ENCODE measurements at regions not wholly inside any gene's neighbourhood (a gene's known extent, or its start where the extent isn't known, plus 50 kb on each side); places are given as distances from the start of the nearest gene placed in this dataset.
"Not testable (repeated sequence)": the region's sequence is repeated elsewhere in the genome, so short reads cannot be mapped to it uniquely, and the experiment has no call there.

DNA sequence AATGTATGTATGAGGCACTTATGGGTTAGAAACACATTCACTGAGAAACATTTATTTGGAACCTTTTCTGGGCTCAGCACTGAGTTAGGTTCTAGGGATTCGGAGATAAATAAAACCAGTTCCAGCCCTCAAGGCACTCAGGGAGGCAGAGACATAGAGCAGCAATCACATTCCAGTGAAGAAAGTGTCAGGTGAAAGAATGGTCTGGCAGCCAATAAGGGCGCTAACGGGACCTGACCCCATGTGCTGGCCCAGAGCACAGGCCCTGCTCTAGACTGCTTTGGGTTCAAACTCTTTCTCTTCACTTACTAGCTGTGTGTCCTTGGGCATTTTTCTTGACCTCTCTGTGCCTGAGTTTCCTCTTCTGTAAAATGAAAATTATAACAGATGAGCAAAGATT, 146.0 kb upstream of the SYT13 start:
- no peak for DNase-seq

DNA sequence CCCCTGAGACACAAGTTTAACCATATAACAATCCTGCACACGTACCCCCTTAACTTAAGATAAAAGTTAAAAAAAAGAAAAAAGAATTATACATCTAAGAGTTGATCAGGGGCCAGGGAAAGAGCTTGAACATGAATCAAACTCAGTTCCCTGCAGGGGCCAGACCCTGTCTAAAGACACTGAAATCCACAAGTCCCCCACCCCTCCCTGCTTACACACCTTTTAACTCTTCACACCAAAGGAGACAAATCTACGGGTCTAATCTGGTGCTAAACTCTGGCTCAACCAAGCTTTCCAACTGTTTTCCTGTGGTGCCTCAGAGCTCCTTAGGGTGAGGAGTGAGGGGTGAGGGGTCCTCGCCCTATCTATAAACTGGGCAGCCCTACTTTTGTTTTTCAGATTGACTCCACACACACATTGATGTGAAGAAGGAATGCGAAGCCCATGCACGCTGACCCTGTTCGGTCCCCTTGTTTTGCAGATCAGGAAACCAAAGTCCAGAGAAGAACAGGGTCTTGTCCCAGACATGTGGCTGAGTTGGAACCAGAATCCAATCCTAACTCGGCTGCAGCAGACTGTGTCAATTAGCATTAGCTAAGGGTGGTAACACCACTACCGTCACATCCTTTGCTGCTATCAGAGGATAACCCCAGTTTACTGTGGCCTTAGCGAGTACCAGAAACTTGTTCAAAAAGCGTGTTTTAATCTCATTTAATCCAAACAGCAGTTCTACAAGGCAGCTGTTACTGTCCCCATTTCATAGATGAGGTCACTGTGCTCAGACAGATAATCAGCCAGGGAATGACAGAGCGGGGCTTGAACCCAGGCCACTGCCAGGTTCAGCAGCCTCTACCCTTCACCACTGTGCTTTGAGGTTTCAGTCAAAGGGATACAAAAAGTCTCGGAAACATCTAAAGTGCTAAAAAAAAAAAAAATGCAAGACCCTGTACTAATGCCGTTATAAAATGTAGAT, 145.2 kb upstream of the SYT13 start:
- DNase-seq, result no peak

DNA sequence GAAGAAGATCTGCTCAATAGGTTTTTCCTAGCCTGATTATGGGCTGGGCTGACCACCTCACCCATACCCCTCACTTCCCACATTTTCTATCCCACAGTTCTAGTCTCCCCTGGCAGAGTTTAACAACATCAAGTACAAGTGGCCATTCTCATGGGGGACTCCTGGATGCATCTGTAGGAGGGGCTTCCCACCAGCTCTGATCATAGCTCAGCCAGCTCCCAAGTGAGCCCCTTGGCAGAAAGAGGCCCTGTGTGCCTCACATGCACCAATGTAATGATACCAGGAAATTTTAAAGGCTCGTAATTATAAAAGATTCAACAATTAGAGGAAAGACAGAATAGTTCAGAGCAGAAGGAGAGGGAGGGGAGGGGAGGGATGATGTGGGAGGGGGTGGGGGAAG, 144.2 kb upstream of the SYT13 start:
- DNase-seq, result no peak

- DNase-seq, result no peak
These were observed 143.6 kb upstream of the SYT13 start for GRCh38 chr11:45429719-45430118.

GRCh38 chr11:45428541-45429230, 142.5 kb upstream of the SYT13 start:
- no peak for DNase-seq

DNA sequence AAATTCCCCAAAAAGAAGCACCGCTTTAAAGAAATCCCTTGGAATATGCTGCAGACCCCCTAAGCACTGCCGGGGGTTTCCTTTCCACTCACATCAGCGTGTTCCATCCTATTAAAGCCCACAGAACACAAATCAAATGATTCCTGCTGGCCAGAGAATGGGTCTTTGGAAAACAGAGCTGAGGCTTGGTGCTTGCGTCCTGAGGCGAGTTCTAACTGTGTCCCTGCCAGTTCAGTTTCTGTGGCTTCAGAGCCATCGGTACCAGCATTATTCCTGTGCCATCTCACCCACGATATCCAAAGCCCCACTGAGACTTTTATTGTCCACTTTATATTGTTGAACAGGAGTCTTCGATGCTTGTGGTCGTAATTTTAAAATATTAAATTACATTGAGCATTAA, 142.0 kb upstream of the SYT13 start:
- no peak for DNase-seq

DNA sequence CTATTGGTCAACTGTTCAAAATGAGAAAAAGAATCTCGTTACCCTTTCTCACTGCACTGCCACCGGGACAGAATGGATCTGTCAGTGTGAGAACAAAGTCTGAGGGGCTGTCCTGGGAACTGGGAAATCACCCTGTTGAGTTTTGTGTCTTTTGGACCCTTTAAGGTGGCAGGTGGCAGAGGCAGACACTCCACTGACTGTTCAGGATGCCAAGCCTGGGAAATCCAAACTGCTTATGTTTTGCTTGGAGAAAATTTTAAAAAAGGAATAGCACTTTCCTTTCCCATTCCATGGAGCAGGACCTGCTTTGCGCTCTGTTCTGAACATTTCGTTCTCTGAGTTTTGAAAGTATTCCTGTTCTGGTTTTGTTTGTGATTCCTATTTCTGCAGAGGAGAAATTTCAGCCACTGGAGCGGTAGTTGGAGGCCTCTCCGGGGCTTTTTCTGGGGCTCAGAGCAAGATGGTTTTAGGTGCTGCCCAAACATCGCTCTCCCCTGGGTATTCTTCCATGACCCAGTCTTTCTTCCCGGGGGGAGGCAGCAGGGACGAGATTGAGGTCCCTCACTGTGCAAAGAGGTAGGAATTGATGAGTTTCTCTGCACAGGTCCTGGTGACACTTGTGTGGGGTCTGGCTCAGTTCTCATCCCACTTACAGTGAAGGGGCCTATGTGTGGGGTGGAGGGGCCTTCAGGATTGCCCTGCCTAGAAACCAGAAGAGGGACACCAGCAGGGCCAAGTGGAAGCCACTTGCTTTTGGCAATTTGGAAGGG, 138.5 kb upstream of the SYT13 start:
- DNase-seq, result no peak

DNA sequence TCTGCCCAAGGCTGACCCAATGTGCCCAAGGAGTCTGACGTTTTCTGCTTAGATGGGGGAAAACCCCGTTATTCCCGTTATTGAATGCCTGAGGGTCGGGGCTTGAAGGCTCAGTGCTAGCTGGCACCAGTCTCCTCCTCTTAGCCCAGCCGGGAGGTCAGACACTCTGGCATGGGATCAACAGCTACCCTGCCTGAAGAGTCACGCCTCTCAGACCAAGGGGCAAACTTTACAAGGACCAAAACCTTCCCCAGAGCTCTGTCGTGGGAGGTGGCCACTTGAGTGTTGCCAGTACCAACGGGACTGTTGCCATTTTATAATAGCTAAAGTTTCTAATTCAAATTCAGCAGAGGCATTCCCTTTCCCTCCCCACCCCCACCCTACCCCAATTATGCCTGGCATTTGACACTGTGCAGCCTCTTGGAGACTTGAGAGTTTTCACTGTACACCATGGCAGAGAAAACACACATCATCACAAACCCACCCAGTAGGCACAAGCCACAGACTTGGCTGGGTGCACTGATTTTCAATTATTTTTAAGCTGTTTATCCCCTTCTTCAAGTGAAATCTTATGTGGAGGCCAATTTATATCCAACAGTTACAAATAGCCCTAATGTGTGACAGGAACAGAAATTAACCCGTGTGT, 137.5 kb upstream of the SYT13 start:
- DNase-seq, result no peak

- no peak for DNase-seq
These were observed 136.9 kb upstream of the SYT13 start for GRCh38 chr11:45423036-45423435.

GRCh38 chr11:45414088-45414487, 127.9 kb upstream of the SYT13 start:
- DNase-seq, result no peak

DNA sequence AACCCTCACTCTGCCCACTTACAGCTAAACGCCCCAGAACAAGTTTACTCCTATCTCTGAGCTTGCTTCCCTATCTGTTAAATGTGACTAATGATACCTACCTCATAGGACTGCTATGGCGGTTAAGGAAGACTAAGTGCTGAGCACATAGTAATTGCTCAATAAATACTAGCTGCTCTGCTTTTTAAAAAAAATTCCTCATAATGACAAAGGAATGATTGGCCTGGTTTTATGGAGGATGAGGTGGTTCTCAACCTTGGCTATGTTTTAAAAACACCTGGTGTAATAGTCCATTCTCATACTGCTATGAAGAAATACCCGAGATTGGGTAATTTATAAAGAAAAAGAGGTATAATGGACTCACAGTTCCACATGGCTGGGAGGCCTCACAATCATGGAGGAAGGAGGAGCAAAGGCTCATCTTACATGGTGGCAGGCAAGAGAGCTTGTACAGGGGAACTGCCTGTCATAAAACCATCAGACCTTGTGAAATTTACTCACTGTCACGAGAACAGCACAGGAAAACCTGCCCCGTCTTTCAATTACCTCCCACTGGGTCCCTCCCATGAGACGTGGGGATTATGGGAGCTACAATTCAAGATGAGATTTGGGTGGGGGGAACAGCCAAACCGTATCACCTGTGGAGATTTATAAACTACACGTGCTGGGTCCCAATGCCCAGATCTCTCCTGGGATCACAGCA, 127.2 kb upstream of the SYT13 start:
- DNase-seq, result no peak

GRCh38 chr11:45412521-45412920, 126.4 kb upstream of the SYT13 start:
- no peak for DNase-seq

- DNase-seq, result no peak
These were observed 125.9 kb upstream of the SYT13 start for GRCh38 chr11:45412051-45412471.

DNA sequence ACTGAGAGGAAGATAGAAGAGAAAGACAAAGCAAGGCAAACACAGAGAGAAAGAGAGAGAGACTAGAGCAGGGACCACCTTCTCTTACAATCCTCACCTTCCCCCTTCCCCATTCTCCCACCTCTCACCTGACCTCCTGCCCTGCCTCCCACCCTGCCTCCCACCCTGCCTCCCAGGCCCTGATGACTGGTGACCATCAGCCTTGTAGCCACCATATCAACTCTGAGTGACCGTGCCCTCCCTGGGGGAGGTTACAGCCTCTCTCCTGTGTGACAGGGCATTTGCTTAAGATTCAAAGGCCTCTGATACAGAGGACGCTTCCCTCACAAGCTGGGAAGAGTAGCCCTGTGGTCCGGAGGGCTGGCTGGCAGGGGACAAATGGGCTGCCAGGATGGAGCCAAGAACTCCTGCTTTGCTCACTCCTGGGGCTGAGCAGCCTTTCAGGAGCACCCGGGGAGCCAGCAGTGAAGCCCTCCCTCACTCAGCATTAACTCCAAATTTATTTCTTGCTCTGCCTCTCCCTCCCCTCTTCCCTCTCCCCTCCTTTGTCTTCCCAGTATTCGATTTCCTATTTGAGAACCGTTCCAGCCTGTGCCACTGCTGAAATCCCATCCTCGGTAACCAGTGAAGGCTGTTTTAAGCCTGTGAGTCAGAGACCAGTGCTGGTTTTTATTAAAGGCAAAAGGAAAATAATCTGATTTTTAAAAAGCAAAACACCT, 125.2 kb upstream of the SYT13 start:
- DNase-seq, result no peak

- DNase-seq, result no peak
These were observed 124.5 kb upstream of the SYT13 start for GRCh38 chr11:45410391-45411227.

DNA sequence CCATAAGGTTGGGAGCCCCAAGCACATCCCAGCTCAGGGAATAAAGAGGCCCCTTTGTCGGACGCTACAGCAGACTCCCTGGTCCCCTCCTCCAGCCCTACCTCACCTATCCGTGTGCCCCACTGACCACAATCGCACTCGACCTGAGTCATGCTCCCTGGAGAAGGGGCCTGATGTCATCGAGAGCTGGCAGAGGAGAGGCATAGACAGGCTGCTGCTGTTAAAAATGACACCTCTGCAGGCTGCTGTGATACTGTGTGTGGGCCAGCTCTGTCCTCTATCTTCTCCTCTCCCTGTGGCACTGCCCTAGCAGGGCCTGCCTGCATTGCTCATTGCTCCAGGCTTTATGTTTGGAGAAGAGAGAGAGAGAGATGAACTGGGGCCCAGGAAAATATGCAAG, 123.4 kb upstream of the SYT13 start:
- no peak for DNase-seq

DNA sequence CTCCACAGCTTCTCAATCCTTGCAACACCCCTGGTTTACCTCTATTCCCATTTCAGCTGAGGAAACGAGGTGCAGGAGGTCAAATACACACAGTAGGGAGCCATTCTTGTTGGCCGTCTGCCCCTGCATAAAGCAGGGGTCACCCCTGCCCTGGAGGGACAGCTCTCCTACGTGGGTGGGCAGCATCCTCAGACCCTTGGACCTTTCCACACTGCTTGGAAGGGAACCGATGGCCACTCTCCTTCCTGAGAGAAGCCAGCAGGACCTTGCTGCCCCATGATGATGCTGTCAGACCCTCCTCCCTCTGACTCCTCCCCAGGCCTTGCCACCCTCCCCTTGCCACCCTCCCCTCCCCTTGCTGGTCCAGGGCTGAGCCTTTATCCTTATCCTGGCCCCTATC, 121.1 kb upstream of the SYT13 start:
- DNase-seq, result no peak

- DNase-seq, result no peak
These were observed 120.0 kb upstream of the SYT13 start for GRCh38 chr11:45405916-45406670.

GRCh38 chr11:45403521-45403920, 117.4 kb upstream of the SYT13 start:
- not testable (repeated sequence) for DNase-seq
